ENCODE measurements at regions not wholly inside any gene's neighbourhood (a gene's known extent, or its start where the extent isn't known, plus 50 kb on each side); places are given as distances from the start of the nearest gene placed in this dataset.

GRCh38 chr18:65016631-65017371, 734.0 kb upstream of the CDH7 start:
- no peak for TF ChIP-seq CTCF (conservative IDR thresholded peaks at IDR 0.05; ENCODE audit: low read length)
- TF ChIP-seq EZH2phosphoT487 (IDR thresholded peaks at IDR 0.05; ENCODE audit: borderline replicate concordance, low read depth, low read length) = no peak
